ENCODE measurements at regions not wholly inside any gene's neighbourhood (a gene's known extent, or its start where the extent isn't known, plus 50 kb on each side); places are given as distances from the start of the nearest gene placed in this dataset.

GRCh38 chr1:112237983-112238545 is 157.9 kb upstream of the CTTNBP2NL start:
- TF ChIP-seq ATF2 (IDR thresholded peaks at IDR 0.05; ENCODE audit: low read length) (no peak), CTCF (IDR thresholded peaks at IDR 0.05 in 2 of 3, conservative IDR thresholded peaks at IDR 0.05 in 1 of 3; ENCODE audit: control insufficient read depth in 2 of 3, extremely low read depth in 1 of 3, insufficient read depth in 1 of 3, low read depth in 3 of 3, low read length in 3 of 3) (no peak), REST (IDR thresholded peaks at IDR 0.05; ENCODE audit: low read depth, low read length) (no peak), HDGF (IDR thresholded peaks at IDR 0.05) (no peak), POLR2AphosphoS5 (IDR thresholded peaks at IDR 0.05; ENCODE audit: low read length) (no peak), MAX (IDR thresholded peaks at IDR 0.05; ENCODE audit: low read depth, low read length) (no peak), ZSCAN29 (IDR thresholded peaks at IDR 0.05) (no peak), STAT1 (conservative IDR thresholded peaks at IDR 0.05) (no peak), NFIC (IDR thresholded peaks at IDR 0.05; ENCODE audit: low read depth, low read length) (no peak), NFYB (IDR thresholded peaks at IDR 0.05; ENCODE audit: insufficient read depth, low read depth, low read length) (no peak), MXI1 (IDR thresholded peaks at IDR 0.05; ENCODE audit: low read depth, low read length) (no peak), EZH2 (IDR thresholded peaks at IDR 0.05; ENCODE audit: borderline replicate concordance, control insufficient read depth, low read depth, low read length) (no peak)

Measured in GM12878 (cell line).